HCT116 (cell line): ENCODE measurements at regions not wholly inside any gene's neighbourhood (a gene's known extent, or its start where the extent isn't known, plus 50 kb on each side); places are given as distances from the start of the nearest gene placed in this dataset.

ENCODE experiments used
- ATAC-seq: fragments of 200-7000 bp; cut with Tn5 transposase; 2 replicates; pipeline ENCODE4 v1.9.1; 2020; ENCODE audit warnings: mild to moderate bottlenecking, moderate library complexity
- BruUV-seq: library from RNA; stranded (reverse); fragments of 400-500 nt; replicated peaks from 2 replicates; lab custom pipeline; 2021; lab: Mats Ljungman, UMichigan
- CTCF ChIA-PET: fragments of 300-600 bp; sonication (Branson Sonifier 250); formaldehyde crosslinking; loops from one replicate; lab custom pipeline; 2021; ENCODE audit warnings: antibody characterized with exemption; lab: Charles Lee
- POLR2A ChIA-PET: fragments of 300-600, 350-600 bp; sonication (Branson Sonifier 250); formaldehyde crosslinking; loops from one replicate; lab custom pipeline; 2021; ENCODE audit warnings: antibody characterized with exemption; lab: Charles Lee
- RAD21 ChIA-PET, 2 experiments: fragments of 300-600 bp; sonication (Branson Sonifier 250); formaldehyde crosslinking; loops; one replicate each; lab custom pipeline; 2023; ENCODE audit warnings: low total read pairs in 2 of 2; ENCODE audit not compliant: uncharacterized antibody in 2 of 2, unreplicated experiment in 2 of 2, low non-redundant PET in 1 of 2; lab: Charles Lee
- DNase-seq: peaks from one replicate; pipeline ENCODE4 v3.0.0-alpha.2; 2010; ENCODE audit warnings: low read depth, low spot score
- H2AFZ ChIP-seq: fragments of 200-600 bp; shearing (Covaris generic), sonication (generic); 2 replicates; pipeline ENCODE4 v1.6.1; 2017; ENCODE audit warnings: low read depth, mixed run types, mixed read lengths, antibody characterized with exemption, low read length; ENCODE audit not compliant: poor library complexity, severe bottlenecking
- H3K27ac ChIP-seq: 2 replicates; pipeline ENCODE4 v1.5.1; 2012; ENCODE audit warnings: low read depth, low read length
- H3K27me3 ChIP-seq: fragments of 200-600 bp; sonication (generic); 2 replicates; pipeline ENCODE4 v1.6.1; 2016; ENCODE audit warnings: mixed run types, low read length, mixed read lengths; ENCODE audit not compliant: insufficient read depth
- H3K36me3 ChIP-seq, 2 experiments: fragments of 200-500 bp in 1 of 2; fragments of 200-600 bp in 1 of 2; sonication (Bioruptor generic) in 1 of 2; sonication (generic) in 1 of 2; 2 replicates each; pipeline versions ENCODE4 v1.5.1 to v1.6.1; 2014 to 2016; ENCODE audit warnings: low read length in 2 of 2, inconsistent platforms in 1 of 2, mixed read lengths in 1 of 2, mixed run types in 1 of 2; ENCODE audit not compliant: insufficient read depth in 2 of 2, control insufficient read depth in 1 of 2
- H3K4me1 ChIP-seq, 2 experiments: fragments of 200-600 bp in 1 of 2; sonication (generic) in 1 of 2; 2 replicates each; pipeline versions ENCODE4 v1.5.1 to v1.6.1; 2012 to 2017; ENCODE audit warnings: low read length in 2 of 2, inconsistent platforms in 1 of 2, mild to moderate bottlenecking in 1 of 2, mixed read lengths in 1 of 2, mixed run types in 1 of 2, moderate library complexity in 1 of 2; ENCODE audit not compliant: insufficient read depth in 2 of 2, control insufficient read depth in 1 of 2
- H3K4me2 ChIP-seq: fragments of 200-600 bp; sonication (generic); 2 replicates; pipeline ENCODE4 v1.6.1; 2017; ENCODE audit warnings: mixed run types, low read length, mixed read lengths
- H3K4me3 ChIP-seq, 2 experiments: fragments of 200-600 bp in 1 of 2; sonication (generic) in 1 of 2; replicated peaks in 1 of 2; 2 replicates each; pipeline ENCODE4 v1.5.1; 2011 to 2016; ENCODE audit warnings: low read length in 2 of 2, control low read depth in 1 of 2, low read depth in 1 of 2, mild to moderate bottlenecking in 1 of 2, mixed read lengths in 1 of 2, mixed run types in 1 of 2
- H3K79me2 ChIP-seq: fragments of 200-600 bp; sonication (generic); 2 replicates; pipeline ENCODE4 v1.6.1; 2017; ENCODE audit warnings: mild to moderate bottlenecking, mixed run types, low read length, moderate library complexity, mixed read lengths; ENCODE audit not compliant: insufficient read depth
- H3K9ac ChIP-seq: fragments of 200-600 bp; sonication (generic); 2 replicates; pipeline ENCODE4 v1.6.1; 2016; ENCODE audit warnings: low read length, mixed read lengths
- H3K9me2 ChIP-seq: fragments of 200-600 bp; sonication (generic), shearing (Covaris generic); 2 replicates; pipeline ENCODE4 v1.6.1; 2017; ENCODE audit warnings: mixed run types, mild to moderate bottlenecking, moderate library complexity; ENCODE audit not compliant: insufficient read depth
- H3K9me3 ChIP-seq, 2 experiments: fragments of 200-500 bp in 1 of 2; fragments of 200-600 bp in 1 of 2; sonication (Bioruptor generic) in 1 of 2; sonication (generic) in 1 of 2; 2 replicates each; pipeline ENCODE4 v1.6.1; 2014 to 2017; ENCODE audit warnings: low read length in 2 of 2, mixed read lengths in 2 of 2, inconsistent platforms in 1 of 2, low read depth in 1 of 2, mild to moderate bottlenecking in 1 of 2, mixed run types in 1 of 2, moderate library complexity in 1 of 2; ENCODE audit not compliant: control insufficient read depth in 1 of 2, insufficient read depth in 1 of 2
- H4K20me1 ChIP-seq: fragments of 200-600 bp; sonication (generic), shearing (Covaris generic); 2 replicates; pipeline ENCODE4 v1.6.1; 2017; ENCODE audit warnings: mixed run types, mild to moderate bottlenecking, moderate library complexity; ENCODE audit not compliant: insufficient read depth
- ATF3 ChIP-seq: IDR thresholded peaks from 2 replicates; pipeline ENCODE4 v1.6.1; 2012
- EGR1 ChIP-seq: IDR thresholded peaks from 2 replicates; pipeline ENCODE4 v1.6.1; 2012; ENCODE audit warnings: low read depth
- EZH2phosphoT487 ChIP-seq: fragments of 200-600 bp; IDR thresholded peaks from 2 replicates; pipeline ENCODE4 v1.6.1; 2018; ENCODE audit warnings: antibody characterized with exemption, borderline replicate concordance
- FOSL1 ChIP-seq: IDR thresholded peaks from 2 replicates; pipeline ENCODE4 v1.6.1; 2012; ENCODE audit warnings: low read depth
- POLR2AphosphoS5 ChIP-seq: IDR thresholded peaks from 2 replicates; pipeline ENCODE4 v1.6.1; 2011; ENCODE audit warnings: mild to moderate bottlenecking, low read depth, low read length, moderate library complexity
- REST ChIP-seq: IDR thresholded peaks from 2 replicates; pipeline ENCODE4 v1.6.1; 2012; ENCODE audit warnings: low read depth
- SIN3A ChIP-seq: IDR thresholded peaks from 2 replicates; pipeline ENCODE4 v1.6.1; 2012; ENCODE audit warnings: low read depth
- SRF ChIP-seq: IDR thresholded peaks from 2 replicates; pipeline ENCODE4 v1.6.1; 2012; ENCODE audit warnings: low read depth
- TCF7L2 ChIP-seq: IDR thresholded peaks from 2 replicates; pipeline ENCODE4 v1.7.0; 2011; ENCODE audit warnings: borderline replicate concordance, inconsistent platforms; ENCODE audit not compliant: insufficient read depth, insufficient read length; ENCODE audit errors: extremely low read depth
- YY1 ChIP-seq: IDR thresholded peaks from 2 replicates; pipeline ENCODE4 v1.6.1; 2011; ENCODE audit warnings: low read length, low read depth, moderate library complexity, mild to moderate bottlenecking; ENCODE audit not compliant: insufficient replicate concordance; ENCODE audit errors: extremely low read depth
- ZBTB33 ChIP-seq: IDR thresholded peaks from 2 replicates; pipeline ENCODE4 v1.6.1; 2011; ENCODE audit warnings: mild to moderate bottlenecking, low read length, moderate library complexity; ENCODE audit not compliant: insufficient replicate concordance; ENCODE audit errors: extremely low read depth
- ZNF274 ChIP-seq: fragments of 200-500 bp; sonication (Bioruptor generic); IDR thresholded peaks from 2 replicates; pipeline ENCODE4 v1.6.1; 2014; ENCODE audit warnings: mild to moderate bottlenecking, low read depth, low read length, inconsistent platforms
- intact Hi-C: fragments of 100-400 bp; cut with micrococcal nuclease; formaldehyde crosslinking; loops from 2 replicates; pipeline ENCODE4 v1.10.0; 2022

GRCh38 chr5:171709930-171710329 lies 75.7 kb upstream of the SMIM23 start:
- Histone ChIP-seq H3K36me3 (no peaks in the 10 kb centered on the region), H3K4me1 (no peaks in the 10 kb centered on the region), H2AFZ (no peak overlapping the region), H3K27ac (no peak overlapping the region), H3K9ac (no peak overlapping the region), H3K27me3 (no peaks in the 10 kb centered on the region; the same call in 1 of the 2 replicates), H3K4me3 (no peak overlapping the region), H4K20me1 (no peaks in the 10 kb centered on the region), H3K9me3 (no peaks in the 10 kb centered on the region), H3K4me2 (no peak overlapping the region), H3K79me2 (no peaks in the 10 kb centered on the region), H3K9me2 (no peaks in the 10 kb centered on the region)
- intact Hi-C loops: no loop called here
- CTCF ChIA-PET: no interaction called here
- RAD21 ChIA-PET: no interaction called here
- TF ChIP-seq SRF (no peak), ZNF274 (no peak), FOSL1 (no peak), ATF3 (no peak), SIN3A (no peak), ZBTB33 (no peak)
- ATAC-seq: no peak
- no TSS peak for BruUV-seq
- POLR2A ChIA-PET: no interaction called here
- DNase-seq: no peak

- Histone ChIP-seq H3K4me3 (no peak overlapping the region), H3K79me2 (no peaks in the 10 kb centered on the region), H3K27ac (no peak overlapping the region), H3K9me2 (no peaks in the 10 kb centered on the region), H3K9me3 (no peaks in the 10 kb centered on the region), H3K36me3 (no peaks in the 10 kb centered on the region), H2AFZ (no peak overlapping the region), H3K27me3 (no peaks in the 10 kb centered on the region; the same call in 1 of the 2 replicates), H3K4me2 (no peak overlapping the region), H4K20me1 (no peaks in the 10 kb centered on the region), H3K9ac (no peak overlapping the region), H3K4me1 (no peaks in the 10 kb centered on the region)
- BruUV-seq: no TSS peak
- ATAC-seq: no peak
- ChIA-PET RAD21 (no interaction called here), POLR2A (no interaction called here), CTCF (no interaction called here)
- DNase-seq: no peak
- intact Hi-C loops: no loop called here
- TF ChIP-seq ZNF274: no peak
- no peak for TF ChIP-seq REST
- TF ChIP-seq YY1: no peak
- TF ChIP-seq TCF7L2: no peak
- TF ChIP-seq EGR1: no peak
- TF ChIP-seq FOSL1: no peak
- no peak for TF ChIP-seq EZH2phosphoT487
- TF ChIP-seq POLR2AphosphoS5: no peak
These were observed 75.1 kb upstream of the SMIM23 start for GRCh38 chr5:171710451-171711024.
